ENCODE measurements at regions not wholly inside any gene's neighbourhood (a gene's known extent, or its start where the extent isn't known, plus 50 kb on each side); places are given as distances from the start of the nearest gene placed in this dataset.

- TF ChIP-seq CTCF (conservative IDR thresholded peaks at IDR 0.05; ENCODE audit: low read length) (no peak), EZH2phosphoT487 (IDR thresholded peaks at IDR 0.05; ENCODE audit: borderline replicate concordance, low read depth, low read length) (no peak)
- no TSS peak for BruUV-seq (replicated peaks)
- CTCF ChIA-PET (ENCODE audit: unreplicated experiment) = no interaction called here
- intact Hi-C loops (cut with micrococcal nuclease; ENCODE audit: unreplicated experiment) = no loop called here
- no peaks in the 10 kb centered on the region for H3K36me3 ChIP-seq (ENCODE audit: insufficient read depth, low read length)
- H3K4me3 ChIP-seq (ENCODE audit: low read depth, low read length, poor library complexity, severe bottlenecking) = no peak overlapping the region
- no peak overlapping the region for H2AFZ ChIP-seq (ENCODE audit: low read length)
- no peak for DNase-seq (ENCODE audit: low spot score)
- H3K79me2 ChIP-seq (ENCODE audit: insufficient read depth, low read depth, low read length) = no peaks in the 10 kb centered on the region
- H4K20me1 ChIP-seq (ENCODE audit: insufficient read depth, low read length) = no peaks in the 10 kb centered on the region
- no peak overlapping the region for H3K4me2 ChIP-seq (ENCODE audit: low read length)
- POLR2A ChIA-PET = no interaction called here
- peaks cover 9% of the 10 kb centered on the region for H3K4me1 ChIP-seq (ENCODE audit: insufficient read depth, low read length, poor library complexity, severe bottlenecking)
- H3K27ac ChIP-seq (ENCODE audit: low read depth, low read length, poor library complexity, severe bottlenecking) = no peak overlapping the region
- H3K9me2 ChIP-seq (ENCODE audit: insufficient read depth, low read length) = no peaks in the 10 kb centered on the region
- no peaks in the 10 kb centered on the region for H3K9me3 ChIP-seq (ENCODE audit: low read length)
Measured at GRCh38 chr1:207966521-207966920, 55.6 kb upstream of the CD34 start.

GRCh38 chr1:207965392-207966387 is 54.8 kb upstream of the CD34 start:
- no peak for DNase-seq (ENCODE audit: low spot score)
- peaks cover 9% of the 10 kb centered on the region for H3K4me1 ChIP-seq (ENCODE audit: insufficient read depth, low read length, poor library complexity, severe bottlenecking)
- intact Hi-C loops (cut with micrococcal nuclease; ENCODE audit: unreplicated experiment) = no loop called here
- no peak for TF ChIP-seq EZH2phosphoT487 (IDR thresholded peaks at IDR 0.05; ENCODE audit: borderline replicate concordance, low read depth, low read length)
- 0 out of 2 replicates have a peak, but pooled peaks have one; percentile 23 for TF ChIP-seq CTCF (conservative IDR thresholded peaks at IDR 0.05; ENCODE audit: low read length)
- POLR2A ChIA-PET = no interaction called here
- H3K9me2 ChIP-seq (ENCODE audit: insufficient read depth, low read length) = no peaks in the 10 kb centered on the region
- CTCF ChIA-PET (ENCODE audit: unreplicated experiment) = no interaction called here
- H3K4me2 ChIP-seq (ENCODE audit: low read length) = no peak overlapping the region
- no TSS peak for BruUV-seq (replicated peaks)
- H3K79me2 ChIP-seq (ENCODE audit: insufficient read depth, low read depth, low read length) = no peaks in the 10 kb centered on the region
- H3K36me3 ChIP-seq (ENCODE audit: insufficient read depth, low read length) = no peaks in the 10 kb centered on the region
- H3K4me3 ChIP-seq (ENCODE audit: low read depth, low read length, poor library complexity, severe bottlenecking) = no peak overlapping the region
- H4K20me1 ChIP-seq (ENCODE audit: insufficient read depth, low read length) = no peaks in the 10 kb centered on the region
- H3K27ac ChIP-seq (ENCODE audit: low read depth, low read length, poor library complexity, severe bottlenecking) = no peak overlapping the region
- no peaks in the 10 kb centered on the region for H3K9me3 ChIP-seq (ENCODE audit: low read length)
- H2AFZ ChIP-seq (ENCODE audit: low read length) = no peak overlapping the region
